OCI-LY7 (cell line): ENCODE measurements at regions not wholly inside any gene's neighbourhood (a gene's known extent, or its start where the extent isn't known, plus 50 kb on each side); places are given as distances from the start of the nearest gene placed in this dataset.

Source experiments
- BruUV-seq: library from RNA; stranded (reverse); fragments of 400-500 nt; replicated peaks from 2 replicates; lab custom pipeline; 2021; lab: Mats Ljungman, UMichigan
- CTCF ChIA-PET: fragments of 300-600 bp; sonication (Branson Sonifier 250); formaldehyde crosslinking; loops from one replicate; lab custom pipeline; 2022; ENCODE audit warnings: antibody characterized with exemption; ENCODE audit not compliant: unreplicated experiment; lab: Charles Lee
- POLR2A ChIA-PET: fragments of 300-600 bp; sonication (Branson Sonifier 250); formaldehyde crosslinking; loops from one replicate; lab custom pipeline; 2022; ENCODE audit warnings: antibody characterized with exemption; lab: Charles Lee
- DNase-seq: peaks from one replicate; pipeline ENCODE4 v3.0.0-alpha.2; 2015; ENCODE audit warnings: low spot score
- H2AFZ ChIP-seq: fragments of 200-600 bp; sonication (generic), shearing (Covaris generic); 2 replicates; pipeline ENCODE4 v1.6.1; 2014; ENCODE audit warnings: mild to moderate bottlenecking, antibody characterized with exemption, low read length, moderate library complexity
- H3K27ac ChIP-seq: fragments of 200-600 bp; sonication (generic); 2 replicates; pipeline ENCODE4 v1.5.1; 2014; ENCODE audit warnings: mixed run types, low read depth, mild to moderate bottlenecking, moderate library complexity, low read length, inconsistent platforms; ENCODE audit not compliant: poor library complexity, severe bottlenecking
- H3K36me3 ChIP-seq: fragments of 200-600 bp; sonication (generic); 2 replicates; pipeline ENCODE4 v1.6.1; 2014; ENCODE audit warnings: mild to moderate bottlenecking, antibody characterized with exemption, low read length, moderate library complexity, mixed read lengths; ENCODE audit not compliant: insufficient read depth
- H3K4me1 ChIP-seq: fragments of 200-600 bp; sonication (generic); 2 replicates; pipeline ENCODE4 v1.5.1; 2014; ENCODE audit warnings: mild to moderate bottlenecking, low read length; ENCODE audit not compliant: insufficient read depth, poor library complexity, severe bottlenecking
- H3K4me2 ChIP-seq: fragments of 200-600 bp; sonication (generic); 2 replicates; pipeline ENCODE4 v1.6.1; 2014; ENCODE audit warnings: mild to moderate bottlenecking, low read length
- H3K4me3 ChIP-seq: fragments of 200-600 bp; sonication (generic); 2 replicates; pipeline ENCODE4 v1.5.1; 2014; ENCODE audit warnings: mild to moderate bottlenecking, low read depth, low read length; ENCODE audit not compliant: poor library complexity, severe bottlenecking
- H3K79me2 ChIP-seq: fragments of 200-600 bp; sonication (generic); 2 replicates; pipeline ENCODE4 v1.6.1; 2016; ENCODE audit warnings: low read depth, mild to moderate bottlenecking, low read length, moderate library complexity, mixed read lengths; ENCODE audit not compliant: insufficient read depth
- H3K9me2 ChIP-seq: fragments of 200-600 bp; sonication (generic); 2 replicates; pipeline ENCODE4 v1.6.1; 2016; ENCODE audit warnings: mild to moderate bottlenecking, low read length, mixed read lengths; ENCODE audit not compliant: insufficient read depth
- H3K9me3 ChIP-seq: fragments of 200-600 bp; sonication (generic); 2 replicates; pipeline ENCODE4 v1.6.1; 2014; ENCODE audit warnings: mild to moderate bottlenecking, mixed run types, low read length, mixed read lengths
- H4K20me1 ChIP-seq: fragments of 200-600 bp; sonication (generic); 2 replicates; pipeline ENCODE4 v1.6.1; 2014; ENCODE audit warnings: mild to moderate bottlenecking, antibody characterized with exemption, low read length, moderate library complexity, mixed read lengths; ENCODE audit not compliant: insufficient read depth
- EZH2phosphoT487 ChIP-seq: fragments of 200-600 bp; sonication (generic); IDR thresholded peaks from 2 replicates; pipeline ENCODE4 v1.6.1; 2018; ENCODE audit warnings: low read depth, borderline replicate concordance, mild to moderate bottlenecking, mixed run types, antibody characterized with exemption, low read length, moderate library complexity, mixed read lengths
- intact Hi-C: fragments of 100-400 bp; cut with micrococcal nuclease; formaldehyde crosslinking; loops from one replicate; pipeline ENCODE4 v1.10.0; 2022; ENCODE audit not compliant: unreplicated experiment
- TF ChIP-seq, protein P1 (sequence below): fragments of 200-600 bp; sonication (generic); conservative IDR thresholded peaks from 2 replicates; pipeline ENCODE4 v1.5.1; 2014; ENCODE audit warnings: mild to moderate bottlenecking, antibody characterized with exemption, low read length, moderate library complexity, mixed read lengths

DNA sequence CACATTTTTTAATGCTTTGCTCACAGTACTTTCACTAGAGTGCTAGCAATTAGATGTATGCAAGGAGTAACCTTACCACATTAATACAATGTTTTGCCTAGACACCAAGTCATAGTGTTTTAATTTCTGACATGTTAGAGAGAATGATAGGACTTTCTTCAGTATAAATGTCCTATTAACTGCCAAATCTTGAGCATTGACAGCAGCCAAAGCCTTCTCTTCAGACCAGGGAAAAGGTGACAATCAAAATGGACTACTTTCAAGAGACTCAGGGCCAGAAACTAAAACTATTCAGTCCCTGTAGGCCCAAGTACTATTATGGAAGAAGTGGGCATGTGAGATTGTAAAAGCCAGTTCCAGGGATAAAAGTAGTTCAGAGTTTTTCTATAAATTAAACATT is 201.4 kb upstream of the PCDH15 start:
- H2AFZ ChIP-seq: no peak overlapping the region
- no peak overlapping the region for H3K27ac ChIP-seq
- ChIA-PET CTCF (no interaction called here), POLR2A (no interaction called here)
- DNase-seq: no peak
- intact Hi-C loops: no loop called here
- no TSS peak for BruUV-seq
- H3K9me2 ChIP-seq: no peaks in the 10 kb centered on the region
- no peaks in the 10 kb centered on the region for H3K9me3 ChIP-seq
- no peak overlapping the region for H3K4me2 ChIP-seq
- H3K79me2 ChIP-seq: no peaks in the 10 kb centered on the region
- no peak overlapping the region for H3K4me3 ChIP-seq
- no peak for TF ChIP-seq EZH2phosphoT487
- TF ChIP-seq, protein P1, sequence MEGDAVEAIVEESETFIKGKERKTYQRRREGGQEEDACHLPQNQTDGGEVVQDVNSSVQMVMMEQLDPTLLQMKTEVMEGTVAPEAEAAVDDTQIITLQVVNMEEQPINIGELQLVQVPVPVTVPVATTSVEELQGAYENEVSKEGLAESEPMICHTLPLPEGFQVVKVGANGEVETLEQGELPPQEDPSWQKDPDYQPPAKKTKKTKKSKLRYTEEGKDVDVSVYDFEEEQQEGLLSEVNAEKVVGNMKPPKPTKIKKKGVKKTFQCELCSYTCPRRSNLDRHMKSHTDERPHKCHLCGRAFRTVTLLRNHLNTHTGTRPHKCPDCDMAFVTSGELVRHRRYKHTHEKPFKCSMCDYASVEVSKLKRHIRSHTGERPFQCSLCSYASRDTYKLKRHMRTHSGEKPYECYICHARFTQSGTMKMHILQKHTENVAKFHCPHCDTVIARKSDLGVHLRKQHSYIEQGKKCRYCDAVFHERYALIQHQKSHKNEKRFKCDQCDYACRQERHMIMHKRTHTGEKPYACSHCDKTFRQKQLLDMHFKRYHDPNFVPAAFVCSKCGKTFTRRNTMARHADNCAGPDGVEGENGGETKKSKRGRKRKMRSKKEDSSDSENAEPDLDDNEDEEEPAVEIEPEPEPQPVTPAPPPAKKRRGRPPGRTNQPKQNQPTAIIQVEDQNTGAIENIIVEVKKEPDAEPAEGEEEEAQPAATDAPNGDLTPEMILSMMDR: no peak
- H3K4me1 ChIP-seq: no peaks in the 10 kb centered on the region
- no peaks in the 10 kb centered on the region for H3K36me3 ChIP-seq
- H4K20me1 ChIP-seq: no peaks in the 10 kb centered on the region

DNA sequence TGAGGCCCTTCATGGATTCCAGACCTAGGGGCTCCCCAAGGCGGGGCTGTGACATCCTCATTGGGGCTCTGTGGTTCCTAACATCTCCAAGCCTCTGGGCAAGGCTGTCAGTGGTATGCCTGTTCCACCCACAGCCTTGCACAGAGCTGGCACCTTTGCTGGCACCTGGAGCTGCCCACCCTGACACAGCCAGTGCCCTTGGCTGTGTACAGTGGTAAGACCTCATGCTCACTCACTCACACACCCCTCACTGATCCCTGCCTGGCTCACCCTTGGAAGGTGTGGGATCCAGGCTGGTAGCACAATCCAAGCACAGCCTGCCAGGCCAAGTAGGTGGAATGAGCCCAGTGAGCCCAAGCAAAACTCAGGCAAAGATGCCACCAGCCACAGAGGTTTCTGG is 200.4 kb upstream of the PCDH15 start:
- Histone ChIP-seq H2AFZ (no peak overlapping the region), H3K4me1 (no peaks in the 10 kb centered on the region), H3K4me3 (no peak overlapping the region), H3K36me3 (no peaks in the 10 kb centered on the region), H3K9me3 (no peaks in the 10 kb centered on the region), H4K20me1 (no peaks in the 10 kb centered on the region), H3K4me2 (no peak overlapping the region), H3K27ac (no peak overlapping the region), H3K9me2 (no peaks in the 10 kb centered on the region), H3K79me2 (no peaks in the 10 kb centered on the region)
- no peak for TF ChIP-seq EZH2phosphoT487
- TF ChIP-seq, protein P1: no peak
- no TSS peak for BruUV-seq
- no peak for DNase-seq
- ChIA-PET CTCF (no interaction called here), POLR2A (no interaction called here)
- intact Hi-C loops: no loop called here

DNA sequence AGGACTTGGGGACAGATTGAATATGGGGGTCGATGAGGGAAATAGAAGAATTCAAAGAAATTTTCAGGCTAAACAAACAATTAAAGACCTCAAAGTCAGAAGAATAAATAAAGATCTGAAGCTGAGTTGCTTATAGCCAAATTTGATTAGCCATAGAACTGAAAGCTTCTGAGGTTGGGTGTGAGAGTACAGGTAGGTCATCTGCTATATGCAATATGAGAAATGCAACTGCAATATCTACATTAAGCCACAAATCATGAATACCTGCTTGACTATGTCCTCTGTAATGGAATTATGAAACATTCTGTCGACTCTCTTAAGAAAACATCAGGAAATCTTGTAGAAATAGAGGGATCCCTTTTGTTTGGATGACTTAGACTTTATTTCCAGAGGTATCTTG is 192.1 kb upstream of the PCDH15 start:
- Histone ChIP-seq H3K9me2 (no peaks in the 10 kb centered on the region), H3K79me2 (no peaks in the 10 kb centered on the region), H3K4me2 (no peak overlapping the region), H3K9me3 (no peaks in the 10 kb centered on the region), H3K4me1 (no peaks in the 10 kb centered on the region), H3K4me3 (no peak overlapping the region), H4K20me1 (no peaks in the 10 kb centered on the region), H2AFZ (no peak overlapping the region), H3K36me3 (no peaks in the 10 kb centered on the region), H3K27ac (no peak overlapping the region)
- ChIA-PET POLR2A (no interaction called here), CTCF (no interaction called here)
- no peak for DNase-seq
- TF ChIP-seq, protein P1: no peak
- no peak for TF ChIP-seq EZH2phosphoT487
- intact Hi-C loops: no loop called here
- BruUV-seq: no TSS peak
